Thyroid gland (tissue), 4 donors: ENCODE measurements at regions not wholly inside any gene's neighbourhood (a gene's known extent, or its start where the extent isn't known, plus 50 kb on each side); places are given as distances from the start of the nearest gene placed in this dataset.

Experiments
- DNase-seq, 2 donors: peaks; one replicate each; pipeline ENCODE4 v3.0.0-alpha.2; 2019
- H3K27ac ChIP-seq, 3 donors: fragments of 200-600 bp; sonication (generic); 1 replicate in 2 of 3; 2 replicates in 1 of 3; pipeline ENCODE4 v1.5.1; 2016 to 2019; ENCODE audit warnings: mild to moderate bottlenecking in 1 of 3, moderate library complexity in 1 of 3
- H3K27me3 ChIP-seq: fragments of 200-600 bp; sonication (generic); one replicate; pipeline ENCODE4 v1.5.1; 2019
- H3K36me3 ChIP-seq, 2 donors: fragments of 200-600 bp; sonication (generic); one replicate each; pipeline ENCODE4 v1.5.1; 2016 to 2019
- H3K4me1 ChIP-seq, 2 donors: fragments of 200-600 bp; sonication (generic); one replicate each; pipeline ENCODE4 v1.5.1; 2017 to 2019
- H3K4me3 ChIP-seq, 3 donors: fragments of 200-600 bp; sonication (generic); replicated peaks in 1 of 3; 1 replicate in 2 of 3; 2 replicates in 1 of 3; pipeline ENCODE4 v1.5.1; 2016; ENCODE audit warnings: mild to moderate bottlenecking in 1 of 3
- H3K9me3 ChIP-seq: fragments of 200-600 bp; sonication (generic); one replicate; pipeline ENCODE4 v1.5.1; 2017
- POLR2A ChIP-seq, 2 donors: fragments of 450-650 bp; IDR thresholded peaks; one replicate each; pipeline ENCODE4 v1.6.1; 2017; ENCODE audit warnings: antibody characterized with exemption in 2 of 2, mild to moderate bottlenecking in 2 of 2, moderate library complexity in 1 of 2
- WGBS, 2 donors: methylation state at CpG; one replicate each; pipeline ENCODE4 v1.1.5; 2017; 5-methylcytosine and 5-hydroxymethylcytosine counted together
- intact Hi-C: fragments of 100-400 bp; cut with DNase I; formaldehyde crosslinking; loops from one replicate; pipeline ENCODE4 v1.15.1; 2023
- TF ChIP-seq, protein P1 (sequence below), 6 experiments: fragments of 200-600 bp in 3 of 6; fragments of 450-650 bp in 3 of 6; sonication (generic) in 3 of 6; IDR thresholded peaks; one replicate each; pipeline ENCODE4 v1.5.1; 2016 to 2019; ENCODE audit warnings: antibody characterized with exemption in 6 of 6, mild to moderate bottlenecking in 2 of 6, inconsistent platforms in 1 of 6, moderate library complexity in 1 of 6

DNA sequence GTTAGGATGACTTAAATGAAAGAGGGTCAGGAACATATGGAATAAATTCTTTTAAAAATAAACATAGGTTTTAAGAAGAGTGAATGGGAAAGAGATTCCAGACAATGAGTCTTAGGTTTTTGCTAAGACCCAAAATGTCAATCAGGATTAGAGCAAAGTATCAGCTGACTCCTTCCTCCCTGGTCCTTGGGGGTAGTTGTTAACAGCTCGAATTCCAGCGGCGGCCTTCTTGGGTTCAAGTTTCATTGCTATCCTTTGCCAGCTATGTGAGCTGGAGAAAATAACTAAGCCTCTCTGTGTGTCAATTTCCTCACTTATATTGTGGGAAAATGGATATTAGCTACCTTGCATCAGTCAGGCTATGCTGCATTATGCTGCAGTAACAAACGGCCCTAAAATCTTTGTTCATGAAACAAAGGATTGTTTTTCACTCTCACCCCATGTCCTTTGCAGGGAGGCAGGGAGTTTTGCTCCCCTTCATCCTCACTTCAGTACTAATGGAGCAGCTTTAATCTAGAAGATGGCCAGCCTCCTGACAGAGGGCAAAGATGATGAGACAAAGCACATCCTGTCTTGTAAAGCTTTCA lies 83.8 kb upstream of the RFLNA start:
- 82 to 88% methylated on average over 4 of the region's 4 CpGs for WGBS, 2 donors
- TF ChIP-seq POLR2A (IDR thresholded peaks at IDR 0.05): no peak
- TF ChIP-seq, protein P1, sequence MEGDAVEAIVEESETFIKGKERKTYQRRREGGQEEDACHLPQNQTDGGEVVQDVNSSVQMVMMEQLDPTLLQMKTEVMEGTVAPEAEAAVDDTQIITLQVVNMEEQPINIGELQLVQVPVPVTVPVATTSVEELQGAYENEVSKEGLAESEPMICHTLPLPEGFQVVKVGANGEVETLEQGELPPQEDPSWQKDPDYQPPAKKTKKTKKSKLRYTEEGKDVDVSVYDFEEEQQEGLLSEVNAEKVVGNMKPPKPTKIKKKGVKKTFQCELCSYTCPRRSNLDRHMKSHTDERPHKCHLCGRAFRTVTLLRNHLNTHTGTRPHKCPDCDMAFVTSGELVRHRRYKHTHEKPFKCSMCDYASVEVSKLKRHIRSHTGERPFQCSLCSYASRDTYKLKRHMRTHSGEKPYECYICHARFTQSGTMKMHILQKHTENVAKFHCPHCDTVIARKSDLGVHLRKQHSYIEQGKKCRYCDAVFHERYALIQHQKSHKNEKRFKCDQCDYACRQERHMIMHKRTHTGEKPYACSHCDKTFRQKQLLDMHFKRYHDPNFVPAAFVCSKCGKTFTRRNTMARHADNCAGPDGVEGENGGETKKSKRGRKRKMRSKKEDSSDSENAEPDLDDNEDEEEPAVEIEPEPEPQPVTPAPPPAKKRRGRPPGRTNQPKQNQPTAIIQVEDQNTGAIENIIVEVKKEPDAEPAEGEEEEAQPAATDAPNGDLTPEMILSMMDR (IDR thresholded peaks at IDR 0.05): no peak
- Histone ChIP-seq H3K4me1 (no peaks in the 10 kb centered on the region), H3K27me3 (no peaks in the 10 kb centered on the region), H3K9me3 (no peaks in the 10 kb centered on the region), H3K27ac (no peak overlapping the region), H3K36me3 (no peaks in the 10 kb centered on the region), H3K4me3 (no peak overlapping the region)
- DNase-seq: no peak
- intact Hi-C loops: no loop called here

DNA sequence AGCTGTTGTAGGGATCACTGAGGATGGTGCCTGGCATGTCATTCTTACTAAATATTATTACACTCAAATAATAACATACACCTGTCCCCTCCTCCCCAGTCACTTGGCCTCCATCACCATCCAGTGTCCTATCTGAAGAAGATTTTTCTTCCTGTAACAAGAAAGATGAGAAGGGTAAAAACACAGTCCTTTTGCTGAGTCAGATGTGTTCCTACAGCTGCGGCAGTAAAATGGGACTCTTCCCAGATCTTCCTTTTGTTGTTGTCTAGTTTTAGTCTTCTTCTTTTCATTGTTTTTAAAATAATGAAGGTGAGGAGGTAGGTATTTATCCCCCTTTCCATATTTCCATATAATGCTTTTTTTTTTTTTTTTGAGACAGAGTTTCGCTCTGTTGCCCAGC lies 83.1 kb upstream of the RFLNA start:
- Histone ChIP-seq H3K36me3 (no peaks in the 10 kb centered on the region), H3K9me3 (no peaks in the 10 kb centered on the region), H3K27me3 (no peaks in the 10 kb centered on the region), H3K27ac (no peak overlapping the region), H3K4me3 (no peak overlapping the region), H3K4me1 (no peaks in the 10 kb centered on the region)
- WGBS, 2 donors: 94 to 98% methylated on average over 2 of the region's 2 CpGs
- TF ChIP-seq, protein P1 (IDR thresholded peaks at IDR 0.05): no peak
- TF ChIP-seq POLR2A (IDR thresholded peaks at IDR 0.05): no peak
- intact Hi-C loops: no loop called here
- DNase-seq: no peak

DNA sequence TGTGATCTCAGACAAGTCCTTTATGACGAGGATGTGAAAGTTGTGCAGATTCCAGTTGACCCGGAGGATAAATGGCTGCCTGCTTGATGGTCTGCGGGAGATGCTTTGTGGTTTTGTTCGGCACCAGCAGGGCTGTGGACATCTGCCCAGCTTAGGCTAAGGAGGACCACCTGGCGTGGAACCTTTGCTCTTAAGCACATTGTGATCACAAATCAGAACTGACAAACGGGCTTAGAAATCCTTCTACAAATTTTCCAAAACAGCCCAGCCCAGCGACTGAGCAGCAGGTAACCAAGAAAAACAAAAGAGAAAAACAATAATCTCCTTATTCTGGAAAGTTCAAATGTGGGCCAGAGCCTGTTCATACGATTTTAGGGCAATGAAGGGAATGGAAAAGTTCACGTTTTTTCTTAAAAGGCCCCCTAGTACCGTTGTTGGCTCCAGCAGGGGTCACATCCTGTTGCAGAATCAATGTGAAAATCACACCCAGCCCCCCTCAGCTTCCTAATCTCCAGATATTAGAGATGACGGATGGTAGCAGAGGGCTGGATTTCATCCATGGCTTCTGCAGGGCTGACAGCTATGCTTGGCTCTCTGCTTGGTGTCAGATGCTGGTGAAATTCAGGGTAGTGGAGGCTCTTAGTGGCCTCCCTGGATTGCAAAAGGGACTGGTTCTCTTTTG lies 81.1 kb upstream of the RFLNA start:
- Histone ChIP-seq H3K27ac (no peak overlapping the region), H3K27me3 (no peaks in the 10 kb centered on the region), H3K36me3 (no peaks in the 10 kb centered on the region), H3K4me3 (no peak overlapping the region), H3K4me1 (peaks cover 0 to 9% of the 10 kb centered on the region in 2 donors), H3K9me3 (no peaks in the 10 kb centered on the region)
- no peak for DNase-seq
- TF ChIP-seq, protein P1 (IDR thresholded peaks at IDR 0.05): no peak
- TF ChIP-seq POLR2A (IDR thresholded peaks at IDR 0.05): no peak
- 77 to 82% methylated on average over 11 of the region's 11 CpGs for WGBS, 2 donors
- intact Hi-C loops: no loop called here

DNA sequence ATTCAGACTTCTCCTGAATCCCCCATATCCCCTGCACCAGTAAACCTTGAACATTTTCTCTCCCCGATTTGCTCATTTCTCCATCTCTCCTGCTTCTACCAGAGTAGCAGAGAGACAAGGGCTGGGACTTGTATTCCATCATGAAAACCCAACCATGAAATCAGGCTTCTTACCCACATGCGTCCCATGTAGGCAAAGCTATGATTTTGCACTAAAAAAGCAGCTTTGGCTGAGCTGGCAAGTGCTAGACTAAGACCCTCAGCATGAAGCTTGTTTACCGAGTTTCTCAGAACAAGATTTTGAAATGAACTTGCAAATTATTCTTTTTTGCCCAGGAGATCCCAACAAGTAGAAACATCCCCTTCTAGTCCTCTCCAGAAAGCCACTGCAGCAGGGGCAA lies 80.3 kb upstream of the RFLNA start:
- intact Hi-C loops: no loop called here
- H3K36me3 ChIP-seq: no peaks in the 10 kb centered on the region
- H3K27ac ChIP-seq: no peak overlapping the region
- no peaks in the 10 kb centered on the region for H3K27me3 ChIP-seq
- H3K9me3 ChIP-seq: no peaks in the 10 kb centered on the region
- H3K4me1 ChIP-seq: peaks cover 0 to 9% of the 10 kb centered on the region in 2 donors
- WGBS, 2 donors: 99 to 100% methylated on average over 3 of the region's 3 CpGs
- TF ChIP-seq POLR2A (IDR thresholded peaks at IDR 0.05): no peak
- TF ChIP-seq, protein P1 (IDR thresholded peaks at IDR 0.05): no peak
- no peak overlapping the region for H3K4me3 ChIP-seq
- DNase-seq: no peak

DNA sequence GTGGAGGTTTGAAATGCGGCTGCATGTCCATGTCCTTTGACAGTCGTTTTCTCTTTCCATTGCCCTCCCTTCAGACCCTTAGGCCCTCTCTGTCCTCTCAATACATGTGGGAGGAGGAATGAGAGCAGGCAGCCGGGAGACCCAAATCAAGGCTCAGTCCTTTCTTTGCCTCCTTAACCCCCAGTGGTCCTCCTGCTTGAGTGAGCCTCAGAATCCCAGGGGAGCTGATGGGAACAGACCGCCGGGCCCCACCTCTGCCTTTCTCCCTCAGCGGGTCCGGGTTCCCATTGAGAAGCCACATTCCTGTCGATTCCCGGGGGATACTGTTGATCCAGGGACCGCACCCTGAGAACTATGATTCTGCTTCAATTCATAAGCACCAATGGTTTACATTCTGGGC lies 77.9 kb upstream of the RFLNA start:
- WGBS, 2 donors: 81 to 88% methylated on average over 10 of the region's 10 CpGs
- intact Hi-C loops: no loop called here
- DNase-seq: no peak
- H3K4me3 ChIP-seq: no peak overlapping the region
- H3K4me1 ChIP-seq: peaks cover 0 to 9% of the 10 kb centered on the region in 2 donors
- no peak for TF ChIP-seq POLR2A (IDR thresholded peaks at IDR 0.05)
- TF ChIP-seq, protein P1 (IDR thresholded peaks at IDR 0.05): no peak
- no peaks in the 10 kb centered on the region for H3K9me3 ChIP-seq
- H3K36me3 ChIP-seq: no peaks in the 10 kb centered on the region
- no peaks in the 10 kb centered on the region for H3K27me3 ChIP-seq
- no peak overlapping the region for H3K27ac ChIP-seq
